OCI-LY1 (cell line): ENCODE measurements at regions not wholly inside any gene's neighbourhood (a gene's known extent, or its start where the extent isn't known, plus 50 kb on each side); places are given as distances from the start of the nearest gene placed in this dataset.

Source experiments
- CTCF ChIP-seq: fragments of 200-600 bp; sonication (generic), shearing (Covaris generic); IDR thresholded peaks from 2 replicates; pipeline ENCODE4 v1.5.1; 2017; ENCODE audit warnings: mild to moderate bottlenecking, antibody characterized with exemption, low read length, moderate library complexity, mixed read lengths
- EZH2 ChIP-seq: fragments of 200-600 bp; sonication (generic), shearing (Covaris generic); IDR thresholded peaks from 2 replicates; pipeline ENCODE4 v1.8.0; 2017; ENCODE audit warnings: borderline replicate concordance, mixed run types, mild to moderate bottlenecking, antibody characterized with exemption, low read length, moderate library complexity, mixed read lengths

GRCh38 chrY:13094904-13095600, 190.4 kb downstream of the DDX3Y start:
- TF ChIP-seq CTCF: no peak
- no peak for TF ChIP-seq EZH2
